B cell (primary cell): ENCODE measurements at regions not wholly inside any gene's neighbourhood (a gene's known extent, or its start where the extent isn't known, plus 50 kb on each side); places are given as distances from the start of the nearest gene placed in this dataset.

Experiments
- ATAC-seq: fragments of 200-7000 bp; cut with Tn5 transposase; one replicate; pipeline ENCODE4 v1.10.0; 2021; ENCODE audit warnings: low read depth, mild to moderate bottlenecking, moderate number of reproducible peaks, moderate library complexity
- CTCF ChIA-PET: fragments of 350-600 bp; sonication (Branson Sonifier 250); formaldehyde crosslinking; loops from one replicate; lab custom pipeline; 2021; ENCODE audit warnings: antibody characterized with exemption, inconsistent platforms; lab: Charles Lee
- POLR2A ChIA-PET: fragments of 350-600 bp; sonication (Branson Sonifier 250); formaldehyde crosslinking; loops from one replicate; lab custom pipeline; 2021; ENCODE audit warnings: antibody characterized with exemption; lab: Charles Lee
- DNase-seq: peaks from one replicate; pipeline ENCODE4 v3.0.0; 2013
- H2AFZ ChIP-seq: 2 replicates; pipeline ENCODE4 v1.6.1; 2012; ENCODE audit warnings: mild to moderate bottlenecking, low read depth, low read length; ENCODE audit not compliant: insufficient read depth, poor library complexity, severe bottlenecking
- H3K27ac ChIP-seq, 2 donors: 1 replicate in 1 of 2; 2 replicates in 1 of 2; pipeline ENCODE4 v1.5.1; 2012 to 2013; ENCODE audit warnings: low read length in 2 of 2, mild to moderate bottlenecking in 2 of 2, moderate library complexity in 1 of 2
- H3K27me3 ChIP-seq, 4 experiments: fragments of 200-600 bp in 1 of 4; sonication (generic) in 1 of 4; replicated peaks in 1 of 4; 1 replicate in 2 of 4; 2 replicates in 2 of 4; pipeline versions ENCODE4 v1.6.1 to v1.7.0; 2013 to 2016; ENCODE audit warnings: low read length in 3 of 4, mild to moderate bottlenecking in 2 of 4, mixed read lengths in 1 of 4, moderate library complexity in 1 of 4; ENCODE audit not compliant: insufficient read depth in 4 of 4, control insufficient read depth in 3 of 4; ENCODE audit errors: control extremely low read depth in 1 of 4
- H3K36me3 ChIP-seq, 2 experiments: replicated peaks in 1 of 2; 1 replicate in 1 of 2; 2 replicates in 1 of 2; pipeline versions ENCODE4 v1.6.1 to v1.7.1; 2013; ENCODE audit warnings: low read length in 1 of 2; ENCODE audit not compliant: insufficient read depth in 2 of 2, control insufficient read depth in 1 of 2; ENCODE audit errors: control extremely low read depth in 1 of 2, extremely low read depth in 1 of 2
- H3K4me1 ChIP-seq, 2 donors: fragments of 200-600 bp in 1 of 2; sonication (generic) in 1 of 2; 1 replicate in 1 of 2; 2 replicates in 1 of 2; pipeline versions ENCODE4 v1.5.1 to v1.6.1; 2013 to 2017; ENCODE audit warnings: low read length in 2 of 2; ENCODE audit not compliant: control insufficient read depth in 2 of 2, insufficient read depth in 2 of 2
- H3K4me2 ChIP-seq: replicated peaks from 2 replicates; pipeline ENCODE3; 2012; ENCODE audit warnings: mild to moderate bottlenecking, low read depth, low read length; ENCODE audit not compliant: poor library complexity, severe bottlenecking
- H3K4me3 ChIP-seq, 5 experiments: fragments of 200-600 bp in 1 of 5; sonication (generic) in 1 of 5; 1 replicate in 3 of 5; 2 replicates in 2 of 5; pipeline versions ENCODE4 v1.5.1 to v1.7.0; 2011 to 2016; ENCODE audit warnings: low read length in 4 of 5, mild to moderate bottlenecking in 4 of 5, low read depth in 2 of 5, control low read depth in 1 of 5, moderate library complexity in 1 of 5; ENCODE audit not compliant: insufficient read depth in 1 of 5; ENCODE audit errors: control extremely low read depth in 1 of 5, extremely low read depth in 1 of 5
- H3K79me2 ChIP-seq: fragments of 200-600 bp; sonication (generic); one replicate; pipeline ENCODE4 v1.6.0; 2016; ENCODE audit warnings: low read length; ENCODE audit not compliant: control insufficient read depth, insufficient read depth
- H3K9ac ChIP-seq: fragments of 200-600 bp; sonication (generic); 2 replicates; pipeline ENCODE4 v1.6.1; 2017; ENCODE audit warnings: mild to moderate bottlenecking, low read length, moderate library complexity
- H3K9me3 ChIP-seq, 3 donors: one replicate each; pipeline versions ENCODE4 v1.6.1 to v1.7.1; 2013; ENCODE audit warnings: low read length in 2 of 3; ENCODE audit not compliant: control insufficient read depth in 2 of 3, insufficient read depth in 1 of 3; ENCODE audit errors: control extremely low read depth in 1 of 3
- H4K20me1 ChIP-seq: 2 replicates; pipeline ENCODE4 v1.6.0; 2012; ENCODE audit warnings: mild to moderate bottlenecking, low read length; ENCODE audit not compliant: insufficient read depth, control insufficient read depth, poor library complexity, severe bottlenecking
- H3K27ac Mint-ChIP-seq: one replicate; pipeline ENCODE4 v1.8.0; 2021; ENCODE audit warnings: mixed read lengths
- H3K27me3 Mint-ChIP-seq: one replicate; pipeline ENCODE4 v1.8.0; 2021; ENCODE audit warnings: mixed read lengths
- H3K4me1 Mint-ChIP-seq: one replicate; pipeline ENCODE4 v1.8.0; 2021; ENCODE audit warnings: mixed read lengths
- H3K4me3 Mint-ChIP-seq: one replicate; pipeline ENCODE4 v1.8.0; 2021; ENCODE audit warnings: mixed read lengths
- H3K9me3 Mint-ChIP-seq: one replicate; pipeline ENCODE4 v1.8.0; 2022; ENCODE audit warnings: mixed read lengths; ENCODE audit not compliant: insufficient read depth
- CTCF ChIP-seq: fragments of 200-600 bp; IDR thresholded peaks from one replicate; pipeline ENCODE4 v1.8.0; 2022; ENCODE audit warnings: antibody characterized with exemption, mild to moderate bottlenecking
- EZH2 ChIP-seq: IDR thresholded peaks from 2 replicates; pipeline ENCODE4 v1.6.1; 2012; ENCODE audit warnings: borderline replicate concordance, low read depth, mild to moderate bottlenecking, moderate library complexity, low read length; ENCODE audit not compliant: insufficient read depth, poor library complexity, severe bottlenecking
- WGBS: methylation state at CpG from one replicate; pipeline ENCODE4 v1.1.5; 2013; ENCODE audit warnings: missing lambda C conversion rate; ENCODE audit not compliant: insufficient coverage; 5-methylcytosine and 5-hydroxymethylcytosine counted together
- intact Hi-C: fragments of 100-400 bp; cut with micrococcal nuclease; formaldehyde crosslinking; loops from one replicate; pipeline ENCODE4 v1.10.0; 2022

- no CpG with 5 or more reads among the region's 3 CpGs for WGBS
- TF ChIP-seq CTCF (no peak), EZH2 (no peak)
- no peaks in the 10 kb centered on the region for H3K79me2 ChIP-seq
- Mint-ChIP-seq H3K9me3 (peaks cover 7% of the 10 kb centered on the region), H3K4me3 (no peak overlapping the region), H3K27me3 (no peaks in the 10 kb centered on the region), H3K4me1 (peaks cover 12% of the 10 kb centered on the region), H3K27ac (no peak overlapping the region)
- H4K20me1 ChIP-seq, result no peaks in the 10 kb centered on the region
- peaks cover 7 to 9% of the 10 kb centered on the region in 2 donors for H3K4me1 ChIP-seq
- intact Hi-C loops, result no loop called here
- DNase-seq (no peak), ATAC-seq (no peak)
- H3K4me3 ChIP-seq, result no peak overlapping the region
- H3K27me3 ChIP-seq, result no peaks in the 10 kb centered on the region
- H3K9ac ChIP-seq, result no peak overlapping the region
- ChIA-PET CTCF (no interaction called here), POLR2A (no interaction called here)
- peaks cover 2 to 10% (median 9%) of the 10 kb centered on the region in 3 donors for H3K9me3 ChIP-seq
- no peak overlapping the region for H3K4me2 ChIP-seq
- H3K36me3 ChIP-seq, result no peaks in the 10 kb centered on the region
- no peak overlapping the region for H2AFZ ChIP-seq
- H3K27ac ChIP-seq, result no peak overlapping the region
These were observed 82.3 kb upstream of the PTGDR start for GRCh38 chr14:52185178-52185577.

- H3K4me1 ChIP-seq, result peaks cover 0 to under 1% of the 10 kb centered on the region in 2 donors
- H3K9me3 ChIP-seq, result peaks cover 3 to 13% (median 9%) of the 10 kb centered on the region in 3 donors
- intact Hi-C loops, result no loop called here
- H3K4me3 ChIP-seq, result no peak overlapping the region
- Mint-ChIP-seq H3K9me3 (peaks cover 9% of the 10 kb centered on the region), H3K27me3 (no peaks in the 10 kb centered on the region), H3K27ac (no peak overlapping the region), H3K4me3 (no peak overlapping the region), H3K4me1 (peaks cover 9% of the 10 kb centered on the region)
- ChIA-PET CTCF (no interaction called here), POLR2A (no interaction called here)
- 100% methylated on average over 2 of the region's 2 CpGs for WGBS
- ATAC-seq (no peak), DNase-seq (no peak)
- no peaks in the 10 kb centered on the region for H4K20me1 ChIP-seq
- H3K27ac ChIP-seq, result no peak overlapping the region
- H3K79me2 ChIP-seq, result no peaks in the 10 kb centered on the region
- no peak overlapping the region for H3K9ac ChIP-seq
- no peaks in the 10 kb centered on the region for H3K36me3 ChIP-seq
- H3K4me2 ChIP-seq, result no peak overlapping the region
- TF ChIP-seq CTCF, result no peak
- no peak overlapping the region for H2AFZ ChIP-seq
- H3K27me3 ChIP-seq, result no peaks in the 10 kb centered on the region
These were observed 84.6 kb upstream of the PTGDR start for GRCh38 chr14:52182853-52183252.
